Smooth muscle cell (in vitro differentiated cells): ENCODE measurements at regions not wholly inside any gene's neighbourhood (a gene's known extent, or its start where the extent isn't known, plus 50 kb on each side); places are given as distances from the start of the nearest gene placed in this dataset.
"Not testable (repeated sequence)": the region's sequence is repeated elsewhere in the genome, so short reads cannot be mapped to it uniquely, and the experiment has no call there.

ENCODE experiments used
- DNase-seq: peaks from one replicate; lab custom pipeline; 2025; ENCODE audit not compliant: unreplicated experiment; lab: John Stamatoyannopoulos, UW
- H2AFZ ChIP-seq: fragments of 200-600 bp; sonication (generic); 2 replicates; pipeline ENCODE4 v1.6.0; 2016; ENCODE audit warnings: antibody characterized with exemption, low read depth, mild to moderate bottlenecking
- H3F3A ChIP-seq: fragments of 200-600 bp; sonication (generic); 2 replicates; pipeline ENCODE4 v1.6.0; 2017; ENCODE audit warnings: antibody characterized with exemption, low read depth
- H3K27ac ChIP-seq: fragments of 200-600 bp; sonication (generic); 2 replicates; pipeline ENCODE4 v1.5.1; 2016; ENCODE audit warnings: low read depth, mild to moderate bottlenecking
- H3K27me3 ChIP-seq: fragments of 200-600 bp; sonication (generic); 2 replicates; pipeline ENCODE4 v1.6.1; 2016; ENCODE audit warnings: low read depth, mild to moderate bottlenecking
- H3K36me3 ChIP-seq: fragments of 200-600 bp; sonication (generic); 2 replicates; pipeline ENCODE4 v1.5.1; 2016; ENCODE audit warnings: low read depth
- H3K4me1 ChIP-seq: fragments of 200-600 bp; sonication (generic); 2 replicates; pipeline ENCODE4 v1.5.1; 2016; ENCODE audit warnings: low read depth
- H3K4me2 ChIP-seq: fragments of 200-600 bp; sonication (generic); 2 replicates; pipeline ENCODE4 v1.6.0; 2016; ENCODE audit warnings: mild to moderate bottlenecking
- H3K4me3 ChIP-seq: fragments of 200-600 bp; sonication (generic); 2 replicates; pipeline ENCODE4 v1.5.1; 2016; ENCODE audit warnings: mild to moderate bottlenecking
- H3K79me2 ChIP-seq: fragments of 200-600 bp; sonication (generic); 2 replicates; pipeline ENCODE4 v1.6.0; 2016; ENCODE audit warnings: low read depth, mild to moderate bottlenecking
- H3K9ac ChIP-seq: fragments of 200-600 bp; sonication (generic); 2 replicates; pipeline ENCODE4 v1.6.0; 2016; ENCODE audit warnings: low read depth
- H3K9me3 ChIP-seq: fragments of 200-600 bp; sonication (generic); replicated peaks from 2 replicates; pipeline ENCODE4 v1.5.1; 2016; ENCODE audit warnings: low read depth
- H4K20me1 ChIP-seq: fragments of 200-600 bp; sonication (generic); 2 replicates; pipeline ENCODE4 v1.6.0; 2016; ENCODE audit warnings: low read depth
- CTCF ChIP-seq: fragments of 200-600 bp; sonication (generic); IDR thresholded peaks from 2 replicates; pipeline ENCODE4 v1.5.1; 2017; ENCODE audit warnings: borderline replicate concordance, mild to moderate bottlenecking, antibody characterized with exemption; ENCODE audit not compliant: insufficient read depth, poor library complexity, severe bottlenecking
- WGBS: methylation state at CpG from one replicate; pipeline ENCODE4 v1.1.7; 2016; ENCODE audit warnings: low lambda C conversion rate; 5-methylcytosine and 5-hydroxymethylcytosine counted together

DNA sequence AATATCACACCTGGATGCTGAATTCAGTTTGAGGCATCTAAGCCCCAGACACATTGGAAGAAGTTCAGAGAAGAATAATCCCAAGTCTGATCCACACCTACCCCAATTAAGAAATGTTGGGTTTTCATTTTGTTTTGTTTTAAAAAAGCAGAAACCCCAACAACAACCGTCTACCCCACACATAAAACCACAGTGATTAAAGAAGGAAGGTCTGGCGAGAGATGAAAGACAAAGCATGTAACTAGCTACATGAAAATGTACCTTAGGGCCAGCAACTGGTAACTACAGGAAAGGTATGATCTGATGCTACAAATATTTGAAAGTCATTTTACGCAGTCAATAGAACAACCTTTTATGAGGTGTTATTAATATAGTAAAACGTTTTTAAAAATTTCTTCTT is 1112.3 kb downstream of the GATA3 start:
- Histone ChIP-seq H3K79me2 (no peaks in the 10 kb centered on the region), H3K27ac (no peak overlapping the region), H3K36me3 (no peaks in the 10 kb centered on the region), H4K20me1 (no peaks in the 10 kb centered on the region), H3K4me3 (no peak overlapping the region), H3K27me3 (no peaks in the 10 kb centered on the region), H3K4me2 (no peak overlapping the region), H3K9me3 (no peaks in the 10 kb centered on the region), H2AFZ (no peak overlapping the region), H3K9ac (no peak overlapping the region), H3F3A (no peaks in the 10 kb centered on the region), H3K4me1 (no peaks in the 10 kb centered on the region)
- DNase-seq = no peak
- no peak for TF ChIP-seq CTCF
- WGBS = 61% methylated on average over 4 of the region's 4 CpGs

GRCh38 chr10:9172276-9172675 is 1117.8 kb downstream of the GATA3 start:
- no peaks in the 10 kb centered on the region for H4K20me1 ChIP-seq
- 100% methylated on average over 1 of the region's 1 CpG for WGBS
- no peak for TF ChIP-seq CTCF
- no peaks in the 10 kb centered on the region for H3K79me2 ChIP-seq
- no peak overlapping the region for H3K27ac ChIP-seq
- H3K36me3 ChIP-seq = no peaks in the 10 kb centered on the region
- no peaks in the 10 kb centered on the region for H3F3A ChIP-seq
- no peak overlapping the region for H3K9ac ChIP-seq
- H3K4me2 ChIP-seq = no peak overlapping the region
- no peak for DNase-seq
- no peak overlapping the region for H3K4me3 ChIP-seq
- no peaks in the 10 kb centered on the region for H3K9me3 ChIP-seq
- H2AFZ ChIP-seq = no peak overlapping the region
- no peaks in the 10 kb centered on the region for H3K4me1 ChIP-seq
- no peaks in the 10 kb centered on the region for H3K27me3 ChIP-seq

DNA sequence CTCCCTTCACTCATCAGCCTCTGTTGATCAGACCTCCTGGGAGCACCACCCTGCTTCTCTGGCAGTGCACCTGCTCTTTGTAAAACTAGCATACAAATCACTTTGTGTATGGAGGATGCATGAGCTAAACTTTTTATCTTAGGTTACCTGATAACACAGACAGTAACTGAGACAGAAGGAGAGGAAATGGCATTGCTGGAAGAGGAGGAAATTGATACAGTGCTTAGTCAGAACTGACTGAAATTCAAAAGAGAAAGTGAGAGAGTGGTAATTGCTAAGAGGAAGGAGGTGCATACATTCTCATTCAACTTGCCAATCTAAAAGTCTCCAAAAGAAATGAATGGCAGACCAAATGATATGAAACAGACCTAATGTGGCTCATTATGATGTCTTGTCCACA is 1120.7 kb downstream of the GATA3 start:
- H3F3A ChIP-seq = no peaks in the 10 kb centered on the region
- H4K20me1 ChIP-seq = no peaks in the 10 kb centered on the region
- DNase-seq = no peak
- no peak overlapping the region for H3K9ac ChIP-seq
- H3K36me3 ChIP-seq = no peaks in the 10 kb centered on the region
- H3K9me3 ChIP-seq = no peaks in the 10 kb centered on the region
- H3K4me3 ChIP-seq = no peak overlapping the region
- no peaks in the 10 kb centered on the region for H3K4me1 ChIP-seq
- H3K27ac ChIP-seq = no peak overlapping the region
- TF ChIP-seq CTCF = no peak
- no peaks in the 10 kb centered on the region for H3K79me2 ChIP-seq
- H3K4me2 ChIP-seq = no peak overlapping the region
- H2AFZ ChIP-seq = no peak overlapping the region
- H3K27me3 ChIP-seq = peaks cover 11% of the 10 kb centered on the region

GRCh38 chr10:9183197-9183880 is 1128.9 kb downstream of the GATA3 start:
- not testable (repeated sequence) for H3K36me3 ChIP-seq, H3K9me3 ChIP-seq, H3K27ac ChIP-seq, H3K79me2 ChIP-seq, H3K4me3 ChIP-seq, H4K20me1 ChIP-seq, H3K4me1 ChIP-seq, H3F3A ChIP-seq, DNase-seq, H3K9ac ChIP-seq, H3K4me2 ChIP-seq, H2AFZ ChIP-seq
- H3K27me3 ChIP-seq = peaks cover 15% of the 10 kb centered on the region
- 94% methylated on average over 35 of the region's 48 CpGs for WGBS
